Central memory CD8-positive, alpha-beta T cell (primary cell): ENCODE measurements at regions not wholly inside any gene's neighbourhood (a gene's known extent, or its start where the extent isn't known, plus 50 kb on each side); places are given as distances from the start of the nearest gene placed in this dataset.
"Not testable (repeated sequence)": the region's sequence is repeated elsewhere in the genome, so short reads cannot be mapped to it uniquely, and the experiment has no call there.

Experiments
- ATAC-seq: fragments of 150-1000 bp; cut with Tn5 transposase; replicated peaks from 2 replicates; pipeline ENCODE4 v1.10.0; 2022; ENCODE audit warnings: mild to moderate bottlenecking, moderate FRiP score, moderate number of reproducible peaks; ENCODE audit not compliant: poor library complexity, severe bottlenecking; ENCODE audit errors: extremely low read depth
- DNase-seq, 2 donors: peaks; one replicate each; pipeline ENCODE4 v3.0.0; 2021; ENCODE audit warnings: low spot score in 2 of 2
- H3K27ac Mint-ChIP-seq: one replicate; pipeline ENCODE4 v1.8.0; 2022; ENCODE audit warnings: low read depth, mild to moderate bottlenecking, moderate library complexity, mixed read lengths
- H3K27me3 Mint-ChIP-seq: one replicate; pipeline ENCODE4 v1.8.0; 2022; ENCODE audit warnings: mixed read lengths
- H3K36me3 Mint-ChIP-seq: one replicate; pipeline ENCODE4 v1.8.0; 2022; ENCODE audit warnings: mild to moderate bottlenecking, moderate library complexity, mixed read lengths; ENCODE audit not compliant: insufficient read depth
- H3K4me1 Mint-ChIP-seq: one replicate; pipeline ENCODE4 v1.8.0; 2022; ENCODE audit warnings: mixed read lengths
- H3K4me3 Mint-ChIP-seq: one replicate; pipeline ENCODE4 v1.8.0; 2022; ENCODE audit warnings: mild to moderate bottlenecking, moderate library complexity, mixed read lengths
- H3K9me3 Mint-ChIP-seq: one replicate; pipeline ENCODE4 v1.8.0; 2022; ENCODE audit warnings: mixed read lengths

- Mint-ChIP-seq H3K36me3 (no peaks in the 10 kb centered on the region), H3K27me3 (peaks cover 38% of the 10 kb centered on the region), H3K9me3 (peaks cover 6% of the 10 kb centered on the region), H3K4me1 (peaks cover 10% of the 10 kb centered on the region), H3K4me3 (no peak overlapping the region), H3K27ac (no peak overlapping the region)
- DNase-seq: no peak
- ATAC-seq: no peak
These were observed 66.1 kb upstream of the PTH start for GRCh38 chr11:13561860-13562259.

- H3K27ac Mint-ChIP-seq, ATAC-seq, H3K4me1 Mint-ChIP-seq, H3K9me3 Mint-ChIP-seq, H3K4me3 Mint-ChIP-seq, H3K36me3 Mint-ChIP-seq: not testable (repeated sequence)
- peak in 1 of 2 donors; percentile 21 for DNase-seq
- peaks cover 23% of the 10 kb centered on the region for H3K27me3 Mint-ChIP-seq
These were observed 64.5 kb upstream of the PTH start for GRCh38 chr11:13560341-13560740.

DNA sequence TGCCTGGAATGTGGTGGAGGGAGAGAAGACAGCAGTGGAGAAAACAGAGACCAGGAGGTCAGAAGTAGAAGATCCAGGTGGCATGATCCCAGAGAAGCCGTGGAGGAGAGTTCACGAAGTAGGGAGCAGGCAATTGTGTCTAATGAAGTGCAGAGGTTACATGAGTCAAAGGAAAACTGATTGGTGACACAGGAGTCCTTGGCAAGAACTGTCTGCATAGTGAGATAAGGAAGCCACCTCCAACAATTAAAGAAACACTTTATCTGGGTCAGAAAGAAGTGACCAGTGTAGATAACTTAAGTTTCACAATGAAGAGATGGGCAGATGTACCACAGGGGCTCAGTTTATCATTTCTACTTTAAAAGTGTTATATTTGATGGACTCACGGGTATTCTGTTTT is 57.0 kb upstream of the PTH start:
- Mint-ChIP-seq H3K4me1 (peaks cover 19% of the 10 kb centered on the region), H3K9me3 (peaks cover 12% of the 10 kb centered on the region), H3K4me3 (no peak overlapping the region), H3K27me3 (no peaks in the 10 kb centered on the region), H3K27ac (no peak overlapping the region), H3K36me3 (peaks cover 2% of the 10 kb centered on the region)
- no peak for ATAC-seq
- DNase-seq: no peak

- Mint-ChIP-seq H3K36me3 (peaks cover 2% of the 10 kb centered on the region), H3K27ac (no peak overlapping the region), H3K9me3 (peaks cover 20% of the 10 kb centered on the region), H3K27me3 (no peaks in the 10 kb centered on the region), H3K4me3 (no peak overlapping the region), H3K4me1 (peaks cover 19% of the 10 kb centered on the region)
- ATAC-seq (no peak), DNase-seq (no peak)
These were observed 56.0 kb upstream of the PTH start for GRCh38 chr11:13551834-13552233.

DNA sequence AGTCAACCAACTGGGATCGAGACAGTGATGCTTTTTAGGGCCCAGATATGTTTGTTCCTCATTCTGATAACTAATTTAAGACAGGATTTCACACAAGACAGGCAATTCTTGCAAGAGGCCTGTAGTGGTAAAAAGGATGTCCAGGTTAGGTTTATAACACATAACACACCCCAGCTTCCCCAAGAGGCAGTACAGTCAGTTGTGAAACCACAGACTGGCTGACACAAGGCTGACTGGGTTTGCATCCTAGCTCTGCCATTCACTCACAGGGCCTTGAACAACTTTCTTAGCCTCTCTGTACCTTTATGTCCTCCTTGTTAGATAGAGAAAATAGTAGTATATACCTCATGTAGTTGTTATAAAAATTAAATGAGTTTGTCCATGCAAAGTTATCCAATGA is 55.0 kb upstream of the PTH start:
- H3K4me3 Mint-ChIP-seq: peak overlapping the region; percentile 48
- H3K27ac Mint-ChIP-seq: peak overlapping the region; percentile 68
- peak in 1 of 2 donors; percentile 11 for DNase-seq
- peaks cover 18% of the 10 kb centered on the region for H3K9me3 Mint-ChIP-seq
- peaks cover 2% of the 10 kb centered on the region for H3K36me3 Mint-ChIP-seq
- peak; percentile 96 for ATAC-seq
- peaks cover 19% of the 10 kb centered on the region for H3K4me1 Mint-ChIP-seq
- H3K27me3 Mint-ChIP-seq: no peaks in the 10 kb centered on the region

DNA sequence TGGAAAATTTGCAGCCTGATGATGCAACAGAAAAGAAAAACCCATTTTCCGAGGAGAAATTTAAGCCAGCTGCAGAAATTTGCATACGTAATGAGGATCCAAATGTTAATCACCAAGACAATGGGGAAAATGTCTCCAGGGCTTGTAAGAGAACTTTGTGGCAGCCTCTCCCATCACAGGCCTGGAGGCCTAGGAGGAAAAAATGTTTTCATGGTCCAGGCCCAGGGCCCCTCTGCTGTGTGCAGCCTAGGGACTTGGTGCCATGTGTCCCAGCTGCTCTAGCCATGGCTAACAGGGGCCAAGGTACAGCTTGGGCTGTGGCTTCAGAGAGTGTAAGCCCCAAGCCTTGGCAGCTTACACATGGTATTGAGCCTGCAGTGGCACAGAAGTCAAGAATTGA is 50.3 kb upstream of the PTH start:
- not testable (repeated sequence) for H3K27ac Mint-ChIP-seq, H3K4me3 Mint-ChIP-seq, H3K36me3 Mint-ChIP-seq, ATAC-seq, DNase-seq
- Mint-ChIP-seq H3K9me3 (peaks cover 21% of the 10 kb centered on the region), H3K4me1 (peaks cover 12% of the 10 kb centered on the region), H3K27me3 (peaks cover 12% of the 10 kb centered on the region)
